ENCODE measurements at regions not wholly inside any gene's neighbourhood (a gene's known extent, or its start where the extent isn't known, plus 50 kb on each side); places are given as distances from the start of the nearest gene placed in this dataset.

DNA sequence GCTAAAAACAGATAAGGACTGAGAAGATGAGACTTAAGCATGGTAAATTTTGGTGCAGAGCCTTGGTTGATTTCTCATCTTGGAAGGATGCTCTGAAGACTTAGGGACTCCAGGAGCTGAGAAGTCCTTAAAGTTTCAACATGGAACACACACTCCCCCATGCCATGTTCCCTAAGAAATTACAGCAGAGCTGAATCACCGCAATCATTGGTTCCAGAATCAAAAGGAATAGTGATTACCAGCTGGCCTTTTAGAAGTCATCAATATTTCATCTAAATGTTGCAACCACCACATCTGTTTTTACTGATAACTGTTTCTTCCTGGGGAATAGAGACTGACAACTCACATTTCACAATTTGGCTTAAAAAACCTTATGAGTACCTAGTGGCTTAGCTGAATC is 229.3 kb downstream of the MINAR1 start:
- no peak overlapping the region for H3K4me3 ChIP-seq
- intact Hi-C loops (cut with DNase I): no loop called here

GRCh38 chr15:79673416-79674123 is 223.2 kb downstream of the MTHFS start:
- H3K36me3 ChIP-seq (ENCODE audit: insufficient read depth in 1 of 2, low read depth in 1 of 2): no peaks in the 10 kb centered on the region
- TF ChIP-seq CTCF (IDR thresholded peaks at IDR 0.05): no peak
- DNase-seq (no peak), ATAC-seq (no peak)
- peaks cover 0 to 4% (median 4%) of the 10 kb centered on the region in 3 donors for H3K27me3 ChIP-seq (ENCODE audit: insufficient read depth in 3 of 3, low read length in 2 of 3)
- H3K9me3 ChIP-seq: no peaks in the 10 kb centered on the region
- WGBS, 3 donors: 48 to 52% (median 51%) methylated on average over 4 of the region's 4 CpGs
- intact Hi-C loops (cut with DNase I): no loop called here
- no peak overlapping the region for H3K27ac ChIP-seq
- H3K4me3 ChIP-seq: no peak overlapping the region
- no peaks in the 10 kb centered on the region for H3K4me1 ChIP-seq

More for the DNA sequence above, 229.3 kb downstream of the MINAR1 start:
- no peaks in the 10 kb centered on the region for H3K4me1 ChIP-seq
- WGBS, 3 donors: 84 to 100% (median 86%) methylated on average over 1 of the region's 1 CpG
- H3K27ac ChIP-seq: no peak overlapping the region
- H3K27me3 ChIP-seq (ENCODE audit: insufficient read depth in 3 of 3, low read length in 2 of 3): peaks cover 2 to 8% (median 3%) of the 10 kb centered on the region in 3 donors
- no peaks in the 10 kb centered on the region for H3K36me3 ChIP-seq (ENCODE audit: insufficient read depth in 1 of 2, low read depth in 1 of 2)
- ATAC-seq (no peak), DNase-seq (no peak)
- no peak for TF ChIP-seq CTCF (IDR thresholded peaks at IDR 0.05)
- no peaks in the 10 kb centered on the region for H3K9me3 ChIP-seq

GRCh38 chr15:79674124-79674465 is 222.7 kb downstream of the MTHFS start:
- no peak for ATAC-seq
- TF ChIP-seq CTCF (IDR thresholded peaks at IDR 0.05): no peak
- intact Hi-C loops (cut with DNase I): no loop called here
- Histone ChIP-seq H3K27me3 (ENCODE audit: insufficient read depth in 3 of 3, low read length in 2 of 3) (peaks cover 0 to 4% (median 4%) of the 10 kb centered on the region in 3 donors), H3K9me3 (no peaks in the 10 kb centered on the region), H3K4me3 (no peak overlapping the region), H3K27ac (no peak overlapping the region), H3K36me3 (ENCODE audit: insufficient read depth in 1 of 2, low read depth in 1 of 2) (no peaks in the 10 kb centered on the region), H3K4me1 (no peaks in the 10 kb centered on the region)
- no peak for DNase-seq
- 40 to 55% (median 46%) methylated on average over 2 of the region's 2 CpGs for WGBS, 3 donors

DNA sequence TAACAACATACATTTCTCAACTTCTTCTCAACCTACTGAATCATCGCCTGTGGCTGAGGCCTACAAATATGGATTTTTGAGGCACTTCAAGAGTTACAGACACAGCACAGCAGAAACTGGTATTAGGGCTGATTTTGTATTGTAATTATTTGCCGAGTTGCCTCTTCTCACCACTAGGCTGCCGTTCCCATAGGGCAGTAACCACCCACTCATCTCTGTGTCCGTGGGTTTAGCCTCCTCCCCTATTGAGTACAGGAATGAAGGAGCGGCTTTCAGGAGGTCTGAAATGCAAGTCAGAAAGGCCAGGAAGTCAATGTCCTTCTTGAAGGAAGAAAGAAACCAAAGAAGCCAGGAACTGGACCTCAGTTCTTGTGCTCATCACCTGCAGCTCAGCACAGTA is 220.8 kb downstream of the MTHFS start:
- no peak for ATAC-seq
- no peaks in the 10 kb centered on the region for H3K4me1 ChIP-seq
- H3K27me3 ChIP-seq (ENCODE audit: insufficient read depth in 3 of 3, low read length in 2 of 3): peaks cover 0 to 4% (median 4%) of the 10 kb centered on the region in 3 donors
- H3K4me3 ChIP-seq: no peak overlapping the region
- no peaks in the 10 kb centered on the region for H3K9me3 ChIP-seq
- WGBS, 3 donors: 75 to 77% (median 76%) methylated on average over 5 of the region's 5 CpGs
- no peak overlapping the region for H3K27ac ChIP-seq
- no peak for DNase-seq
- no peaks in the 10 kb centered on the region for H3K36me3 ChIP-seq (ENCODE audit: insufficient read depth in 1 of 2, low read depth in 1 of 2)
- intact Hi-C loops (cut with DNase I): no loop called here
- no peak for TF ChIP-seq CTCF (IDR thresholded peaks at IDR 0.05)

- no peak for DNase-seq
- H3K9me3 ChIP-seq: no peaks in the 10 kb centered on the region
- no peaks in the 10 kb centered on the region for H3K36me3 ChIP-seq (ENCODE audit: insufficient read depth in 1 of 2, low read depth in 1 of 2)
- 87 to 94% (median 94%) methylated on average over 2 of the region's 2 CpGs for WGBS, 3 donors
- H3K4me3 ChIP-seq: no peak overlapping the region
- ATAC-seq: no peak
- intact Hi-C loops (cut with DNase I): no loop called here
- no peak overlapping the region for H3K27ac ChIP-seq
- no peak for TF ChIP-seq CTCF (IDR thresholded peaks at IDR 0.05)
- no peaks in the 10 kb centered on the region for H3K4me1 ChIP-seq
- H3K27me3 ChIP-seq (ENCODE audit: insufficient read depth in 3 of 3, low read length in 2 of 3): peaks cover 2 to 4% (median 4%) of the 10 kb centered on the region in 3 donors
Observed at GRCh38 chr15:79676621-79677020, 220.2 kb downstream of the MTHFS start.
